ENCODE measurements at regions not wholly inside any gene's neighbourhood (a gene's known extent, or its start where the extent isn't known, plus 50 kb on each side); places are given as distances from the start of the nearest gene placed in this dataset.
A peak's percentile ranks its signal among the peaks of the same experiment; 100 is the strongest.

- H3K27ac ChIP-seq = peak overlapping the region in 1 of 12 donors; percentile 32
- 27 to 40% (median 34%) methylated on average over 2 of the region's 2 CpGs for WGBS, 4 donors
- peaks cover 0 to 11% (median 5%) of the 10 kb centered on the region in 12 donors for H3K4me1 ChIP-seq
- H3K36me3 ChIP-seq = no peaks in the 10 kb centered on the region
- ATAC-seq (peak in 1 of 4 donors; percentile 49), DNase-seq (no peak)
- TF ChIP-seq CTCF (IDR thresholded peaks at IDR 0.05) (no peak), POLR2A (IDR thresholded peaks at IDR 0.05) (no peak)
- intact Hi-C loops (cut with DNase I) = no loop called here
- no peak overlapping the region for H3K4me3 ChIP-seq
- H3K27me3 ChIP-seq = no peaks in the 10 kb centered on the region
- no peaks in the 10 kb centered on the region for H3K9me3 ChIP-seq
These were observed 996.8 kb upstream of the CITED2 start for GRCh38 chr6:140370976-140371870.

GRCh38 chr6:140370441-140370840 is 996.0 kb upstream of the CITED2 start:
- Histone ChIP-seq H3K27me3 (no peaks in the 10 kb centered on the region), H3K9me3 (peaks cover 0 to 2% (median 0%) of the 10 kb centered on the region in 12 donors), H3K4me3 (no peak overlapping the region), H3K4me1 (peaks cover 0 to 11% (median 5%) of the 10 kb centered on the region in 12 donors), H3K27ac (no peak overlapping the region), H3K36me3 (no peaks in the 10 kb centered on the region)
- DNase-seq (no peak), ATAC-seq (no peak)
- intact Hi-C loops (cut with DNase I) = no loop called here
- WGBS, 4 donors = 90 to 97% (median 93%) methylated on average over 1 of the region's 1 CpG
- TF ChIP-seq CTCF (IDR thresholded peaks at IDR 0.05) (no peak), POLR2A (IDR thresholded peaks at IDR 0.05) (no peak)

GRCh38 chr6:140366991-140367390 is 992.5 kb upstream of the CITED2 start:
- Histone ChIP-seq H3K27me3 (no peaks in the 10 kb centered on the region), H3K9me3 (peaks cover 0 to 19% (median 6%) of the 10 kb centered on the region in 12 donors), H3K4me3 (no peak overlapping the region), H3K4me1 (peaks cover 0 to 11% (median 3%) of the 10 kb centered on the region in 12 donors), H3K36me3 (no peaks in the 10 kb centered on the region), H3K27ac (no peak overlapping the region)
- no peak for ATAC-seq
- TF ChIP-seq CTCF (IDR thresholded peaks at IDR 0.05) = no peak
- no peak for TF ChIP-seq POLR2A (IDR thresholded peaks at IDR 0.05)
- no peak for DNase-seq
- intact Hi-C loops (cut with DNase I) = no loop called here

GRCh38 chr6:140364916-140365315 is 990.5 kb upstream of the CITED2 start:
- intact Hi-C loops (cut with DNase I) = no loop called here
- no peak overlapping the region for H3K4me3 ChIP-seq
- H3K4me1 ChIP-seq = no peaks in the 10 kb centered on the region
- no peak overlapping the region for H3K27ac ChIP-seq
- peaks cover 0 to 19% (median 6%) of the 10 kb centered on the region in 12 donors for H3K9me3 ChIP-seq
- TF ChIP-seq POLR2A (IDR thresholded peaks at IDR 0.05) (no peak), CTCF (IDR thresholded peaks at IDR 0.05) (no peak)
- no peak for DNase-seq
- H3K36me3 ChIP-seq = no peaks in the 10 kb centered on the region
- no peaks in the 10 kb centered on the region for H3K27me3 ChIP-seq
- no peak for ATAC-seq

All from heart left ventricle (tissue), 16 donors.